ENCODE measurements at regions not wholly inside any gene's neighbourhood (a gene's known extent, or its start where the extent isn't known, plus 50 kb on each side); places are given as distances from the start of the nearest gene placed in this dataset.
"Not testable (repeated sequence)": the region's sequence is repeated elsewhere in the genome, so short reads cannot be mapped to it uniquely, and the experiment has no call there.

GRCh38 chr9:82057805-82058204 is 69.2 kb downstream of the SPATA31D1 start (continued):
- no peak for TF ChIP-seq ZNF19 (tag by site-specific recombination; IDR thresholded peaks at IDR 0.05; ENCODE audit: low read depth)
- no peak for TF ChIP-seq ZNF248 (tag by site-specific recombination; IDR thresholded peaks at IDR 0.05)
- TF ChIP-seq ZNF311 (tag by site-specific recombination; IDR thresholded peaks at IDR 0.05; ENCODE audit: borderline replicate concordance) = no peak
- no peak for TF ChIP-seq ZNF521 (tag by site-specific recombination; IDR thresholded peaks at IDR 0.05)
- TF ChIP-seq ZNF157 (tag by site-specific recombination; IDR thresholded peaks at IDR 0.05) = no peak

GRCh38 chr9:82061801-82062200 is 73.2 kb downstream of the SPATA31D1 start:
- H3K4me3 ChIP-seq (ENCODE audit: low read depth, low read length); H3K36me3 ChIP-seq (ENCODE audit: control insufficient read depth in 2 of 2, insufficient read depth in 1 of 2, low read length in 2 of 2); H3K9me3 ChIP-seq (ENCODE audit: control insufficient read depth, insufficient read depth, low read depth, low read length); H3K4me1 ChIP-seq (ENCODE audit: control insufficient read depth, insufficient read depth, low read length); POLR2A ChIA-PET; H3K27ac ChIP-seq (ENCODE audit: extremely low read depth, low read depth, low read length); CTCF ChIA-PET: not testable (repeated sequence)

- H3K9me3 ChIP-seq (ENCODE audit: control insufficient read depth, insufficient read depth, low read depth, low read length) = no peaks in the 10 kb centered on the region
- no peak for TF ChIP-seq ZNF302 (tag by site-specific recombination; IDR thresholded peaks at IDR 0.05; ENCODE audit: low read depth)
- TF ChIP-seq ZNF211 (tag by site-specific recombination; IDR thresholded peaks at IDR 0.05; ENCODE audit: low read depth) = no peak
- no peak for TF ChIP-seq RBAK (tag by site-specific recombination; IDR thresholded peaks at IDR 0.05)
- no peak for TF ChIP-seq FEZF1 (tag by site-specific recombination; IDR thresholded peaks at IDR 0.05)
- no peak for TF ChIP-seq ZNF768 (tag by site-specific recombination; IDR thresholded peaks at IDR 0.05)
- TF ChIP-seq MZF1 (tag by site-specific recombination; IDR thresholded peaks at IDR 0.05; ENCODE audit: borderline replicate concordance) = no peak
- no peak for TF ChIP-seq ZNF354C (tag by site-specific recombination; IDR thresholded peaks at IDR 0.05; ENCODE audit: borderline replicate concordance, low read depth)
- TF ChIP-seq ZNF423 (tag by site-specific recombination; IDR thresholded peaks at IDR 0.05) = no peak
- TF ChIP-seq HIC1 (tag by site-specific recombination; IDR thresholded peaks at IDR 0.05) = no peak
- no peak for TF ChIP-seq MEIS1 (CRISPR knock-in tag; IDR thresholded peaks at IDR 0.05; ENCODE audit: borderline replicate concordance)
- TF ChIP-seq PRDM10 (tag by site-specific recombination; IDR thresholded peaks at IDR 0.05) = no peak
- no peak overlapping the region for H3K27ac ChIP-seq (ENCODE audit: extremely low read depth, low read depth, low read length)
- H3K4me3 ChIP-seq (ENCODE audit: low read depth, low read length) = no peak overlapping the region
- ChIA-PET POLR2A (no interaction called here), CTCF (no interaction called here)
- no peaks in the 10 kb centered on the region for H3K36me3 ChIP-seq (ENCODE audit: control insufficient read depth in 2 of 2, insufficient read depth in 1 of 2, low read length in 2 of 2)
- H3K4me1 ChIP-seq (ENCODE audit: control insufficient read depth, insufficient read depth, low read length) = no peaks in the 10 kb centered on the region
Observed at GRCh38 chr9:82062245-82062644, 73.7 kb downstream of the SPATA31D1 start.
